GM23338 (cell line): ENCODE measurements at regions not wholly inside any gene's neighbourhood (a gene's known extent, or its start where the extent isn't known, plus 50 kb on each side); places are given as distances from the start of the nearest gene placed in this dataset.
A peak's percentile ranks its signal among the peaks of the same experiment; 100 is the strongest.

Experiments used
- ATAC-seq: fragments of 200-7000 bp; cut with Tn5 transposase; 3 replicates; pipeline ENCODE4 v1.9.1; 2020
- DNase-seq: peaks from one replicate; pipeline ENCODE4 v3.0.0-alpha.2; 2015; ENCODE audit warnings: low spot score
- H2AFZ ChIP-seq: fragments of 200-600 bp; sonication (generic); 2 replicates; pipeline ENCODE4 v1.8.0; 2016; ENCODE audit warnings: antibody characterized with exemption, mild to moderate bottlenecking, moderate library complexity
- H3F3A ChIP-seq: fragments of 200-600 bp; sonication (generic); replicated peaks from 2 replicates; pipeline ENCODE4 v1.8.0; 2017; ENCODE audit warnings: antibody characterized with exemption, mixed run types, low read depth
- H3K27ac ChIP-seq: fragments of 200-600 bp; sonication (generic); 2 replicates; pipeline ENCODE4 v1.6.1; 2016; ENCODE audit warnings: low read depth
- H3K27me3 ChIP-seq: fragments of 200-600 bp; sonication (generic); 2 replicates; pipeline ENCODE4 v1.8.0; 2016; ENCODE audit warnings: mild to moderate bottlenecking, mixed run types, moderate library complexity; ENCODE audit not compliant: insufficient read depth
- H3K36me3 ChIP-seq: fragments of 200-600 bp; sonication (generic); 2 replicates; pipeline ENCODE4 v1.8.0; 2016; ENCODE audit warnings: mild to moderate bottlenecking; ENCODE audit not compliant: insufficient read depth
- H3K4me1 ChIP-seq: fragments of 200-600 bp; sonication (generic); 2 replicates; pipeline ENCODE4 v1.8.0; 2016; ENCODE audit warnings: mild to moderate bottlenecking, moderate library complexity; ENCODE audit not compliant: insufficient read depth
- H3K4me2 ChIP-seq: fragments of 200-600 bp; sonication (generic); 2 replicates; pipeline ENCODE4 v1.7.1; 2017; ENCODE audit warnings: mixed run types
- H3K4me3 ChIP-seq: fragments of 200-600 bp; sonication (generic); 2 replicates; pipeline ENCODE4 v1.6.1; 2016; ENCODE audit warnings: mixed run types
- H3K79me2 ChIP-seq: fragments of 200-600 bp; sonication (generic); replicated peaks from 2 replicates; pipeline ENCODE4 v1.8.0; 2017; ENCODE audit warnings: mild to moderate bottlenecking; ENCODE audit not compliant: insufficient read depth
- H3K9me2 ChIP-seq: fragments of 200-600 bp; sonication (generic); 2 replicates; pipeline ENCODE4 v1.8.0; 2017; ENCODE audit not compliant: insufficient read depth
- H4K20me1 ChIP-seq: fragments of 200-600 bp; sonication (generic); replicated peaks from 2 replicates; pipeline ENCODE4 v1.8.0; 2017; ENCODE audit warnings: mild to moderate bottlenecking; ENCODE audit not compliant: insufficient read depth
- H3K27ac Mint-ChIP-seq: 2 replicates; pipeline ENCODE4 v1.8.0; 2020; ENCODE audit warnings: inconsistent platforms, mild to moderate bottlenecking, moderate library complexity, mixed read lengths
- H3K27me3 Mint-ChIP-seq: 3 replicates; pipeline ENCODE4 v1.8.0; 2022; ENCODE audit warnings: low read depth, mild to moderate bottlenecking, moderate library complexity, mixed read lengths, inconsistent platforms; ENCODE audit not compliant: insufficient read depth, poor library complexity
- H3K36me3 Mint-ChIP-seq: 3 replicates; pipeline ENCODE4 v1.8.0; 2021; ENCODE audit warnings: low read depth, mild to moderate bottlenecking, inconsistent platforms, moderate library complexity, mixed read lengths
- H3K4me1 Mint-ChIP-seq: 3 replicates; pipeline ENCODE4 v1.8.0; 2020; ENCODE audit warnings: mild to moderate bottlenecking, inconsistent platforms, mixed read lengths
- H3K4me3 Mint-ChIP-seq: 3 replicates; pipeline ENCODE4 v1.8.0; 2021; ENCODE audit warnings: moderate library complexity, mild to moderate bottlenecking, inconsistent platforms, mixed read lengths
- H3K9me3 Mint-ChIP-seq: 3 replicates; pipeline ENCODE4 v1.8.0; 2020; ENCODE audit warnings: moderate library complexity, mild to moderate bottlenecking, inconsistent platforms, mixed read lengths
- CREB1 ChIP-seq: fragments of 250-450 bp; sonication (Bioruptor Pico); IDR thresholded peaks from 2 replicates; pipeline ENCODE4 v1.5.0; 2020; ENCODE audit warnings: low read depth, mild to moderate bottlenecking, moderate library complexity
- CTCF ChIP-seq, 2 experiments: fragments of 200-600 bp in 1 of 2; sonication (generic) in 1 of 2; conservative IDR thresholded peaks; 2 replicates each; pipeline versions ENCODE4 v1.5.1 to v1.6.1; 2016 to 2017; ENCODE audit warnings: antibody characterized with exemption in 2 of 2, low read depth in 2 of 2, mild to moderate bottlenecking in 2 of 2, moderate library complexity in 1 of 2
- ETS1 ChIP-seq: IDR thresholded peaks from 2 replicates; pipeline ENCODE4 v1.6.1; 2016; ENCODE audit warnings: antibody characterized with exemption
- EZH2 ChIP-seq: fragments of 200-600 bp; sonication (generic); IDR thresholded peaks from one replicate; pipeline ENCODE4 v1.8.0; 2017; ENCODE audit warnings: antibody characterized with exemption, mild to moderate bottlenecking, low read depth; ENCODE audit not compliant: unreplicated experiment
- EZH2phosphoT487 ChIP-seq: fragments of 200-600 bp; sonication (generic); IDR thresholded peaks from one replicate; pipeline ENCODE4 v1.8.1; 2018; ENCODE audit warnings: antibody characterized with exemption; ENCODE audit not compliant: unreplicated experiment
- NANOG ChIP-seq: IDR thresholded peaks from 2 replicates; pipeline ENCODE4 v1.6.1; 2016; ENCODE audit warnings: antibody characterized with exemption, borderline replicate concordance
- REST ChIP-seq: IDR thresholded peaks from one replicate; pipeline ENCODE4 v1.6.1; 2018; ENCODE audit warnings: antibody characterized with exemption; ENCODE audit not compliant: unreplicated experiment
- STAT1 ChIP-seq: IDR thresholded peaks from one replicate; pipeline ENCODE4 v1.6.1; 2016; ENCODE audit warnings: antibody characterized with exemption; ENCODE audit not compliant: unreplicated experiment
- ZNF114 ChIP-seq: fragments of 250-450 bp; sonication (Bioruptor Pico); IDR thresholded peaks from 2 replicates; pipeline ENCODE4 v1.5.0; 2020; ENCODE audit warnings: mild to moderate bottlenecking, moderate library complexity
- ZNF331 ChIP-seq: fragments of 250-450 bp; sonication (Bioruptor Pico); IDR thresholded peaks from 2 replicates; pipeline ENCODE4 v1.5.0; 2020; ENCODE audit warnings: low read depth, mild to moderate bottlenecking, moderate library complexity

GRCh38 chr1:81666586-81666985, 134.1 kb upstream of the ADGRL2 start (continued):
- no peak for TF ChIP-seq ETS1
- no peak for TF ChIP-seq CTCF (conservative IDR thresholded peaks at IDR 0.05; ENCODE audit: low read depth in 2 of 2)
- TF ChIP-seq REST: no peak
- no peak for TF ChIP-seq NANOG
- no peak for TF ChIP-seq EZH2phosphoT487
- no peak for TF ChIP-seq CREB1 (CRISPR knock-in tag)
- TF ChIP-seq ZNF331 (CRISPR knock-in tag): no peak
- no peak for TF ChIP-seq EZH2
- TF ChIP-seq ZNF114 (CRISPR knock-in tag): no peak
- no peak for TF ChIP-seq STAT1

GRCh38 chr1:81664341-81664740, 136.4 kb upstream of the ADGRL2 start:
- H3K27ac ChIP-seq: peak overlapping the region; percentile 52
- Mint-ChIP-seq H3K27ac (peak overlapping the region; percentile 90), H3K4me1 (peaks cover 38% of the 10 kb centered on the region), H3K36me3 (no peaks in the 10 kb centered on the region), H3K27me3 (no peaks in the 10 kb centered on the region), H3K4me3 (peak overlapping the region; percentile 38; the same call in 1 of the 3 replicates), H3K9me3 (no peaks in the 10 kb centered on the region)
- peaks cover 27% of the 10 kb centered on the region for H3K4me1 ChIP-seq
- H4K20me1 ChIP-seq: no peaks in the 10 kb centered on the region
- no peaks in the 10 kb centered on the region for H3K79me2 ChIP-seq
- no peaks in the 10 kb centered on the region for H3F3A ChIP-seq
- TF ChIP-seq NANOG (0 out of 2 replicates have a peak, but pooled peaks have one; percentile 48), EZH2 (no peak)
- peak; percentile 49 for DNase-seq
- ATAC-seq: no peak; the same call in 2 of the 3 replicates
- no peaks in the 10 kb centered on the region for H3K27me3 ChIP-seq
- peak overlapping the region; percentile 21 for H3K4me2 ChIP-seq
- no peaks in the 10 kb centered on the region for H3K36me3 ChIP-seq
- H2AFZ ChIP-seq: no peak overlapping the region
- no peaks in the 10 kb centered on the region for H3K9me2 ChIP-seq
- H3K4me3 ChIP-seq: no peak overlapping the region
